Lower leg skin (tissue), 4 donors: ENCODE measurements at regions not wholly inside any gene's neighbourhood (a gene's known extent, or its start where the extent isn't known, plus 50 kb on each side); places are given as distances from the start of the nearest gene placed in this dataset.

Experiments used
- DNase-seq, 2 donors: peaks; one replicate each; pipeline ENCODE4 v3.0.0-alpha.2; 2019; ENCODE audit warnings: low spot score in 2 of 2
- H3K4me3 ChIP-seq: fragments of 200-600 bp; sonication (generic); 2 replicates; pipeline ENCODE4 v1.5.1; 2017; ENCODE audit warnings: mild to moderate bottlenecking, low read depth; ENCODE audit not compliant: poor library complexity, severe bottlenecking
- CTCF ChIP-seq, 3 donors: fragments of 450-650 bp; IDR thresholded peaks; one replicate each; pipeline ENCODE4 v1.5.1; 2016; ENCODE audit warnings: antibody characterized with exemption in 3 of 3, mild to moderate bottlenecking in 3 of 3, moderate library complexity in 2 of 3
- POLR2A ChIP-seq, 2 donors: fragments of 450-650 bp; IDR thresholded peaks; one replicate each; pipeline ENCODE4 v1.6.1; 2016 to 2017; ENCODE audit warnings: antibody characterized with exemption in 2 of 2, mild to moderate bottlenecking in 1 of 2, moderate library complexity in 1 of 2
- WGBS, 2 donors: methylation state at CpG; one replicate each; pipeline ENCODE4 v1.1.5; 2018; 5-methylcytosine and 5-hydroxymethylcytosine counted together
- intact Hi-C: fragments of 100-400 bp; cut with DNase I; formaldehyde crosslinking; loops from one replicate; pipeline ENCODE4 v1.15.0; 2023; ENCODE audit warnings: low total_unique reads

GRCh38 chr17:34482730-34483129 lies 96.7 kb upstream of the TMEM132E start:
- no peak for TF ChIP-seq CTCF (IDR thresholded peaks at IDR 0.05)
- no peak for TF ChIP-seq POLR2A (IDR thresholded peaks at IDR 0.05)
- no peak for DNase-seq

GRCh38 chr17:34481779-34482178 lies 97.6 kb upstream of the TMEM132E start:
- TF ChIP-seq POLR2A (IDR thresholded peaks at IDR 0.05) (no peak), CTCF (IDR thresholded peaks at IDR 0.05) (no peak)
- no peak overlapping the region for H3K4me3 ChIP-seq
- 40 to 50% methylated on average over 1 of the region's 1 CpG for WGBS, 2 donors
- no peak for DNase-seq
- intact Hi-C loops = no loop called here

More at GRCh38 chr17:34482730-34483129, 96.7 kb upstream of the TMEM132E start:
- no peak overlapping the region for H3K4me3 ChIP-seq
- 70 to 79% methylated on average over 7 of the region's 7 CpGs for WGBS, 2 donors
- intact Hi-C loops = no loop called here

GRCh38 chr17:34479371-34479770 lies 100.0 kb upstream of the TMEM132E start:
- no peak overlapping the region for H3K4me3 ChIP-seq
- TF ChIP-seq CTCF (IDR thresholded peaks at IDR 0.05) (no peak), POLR2A (IDR thresholded peaks at IDR 0.05) (no peak)
- no peak for DNase-seq
- 44 to 73% methylated on average over 3 to 5 of the region's 6 CpGs for WGBS, 2 donors
- intact Hi-C loops = no loop called here

GRCh38 chr17:34478244-34478643 lies 101.1 kb upstream of the TMEM132E start:
- H3K4me3 ChIP-seq = no peak overlapping the region
- 77 to 80% methylated on average over 3 of the region's 3 CpGs for WGBS, 2 donors
- TF ChIP-seq POLR2A (IDR thresholded peaks at IDR 0.05) (no peak), CTCF (IDR thresholded peaks at IDR 0.05) (no peak)
- DNase-seq = no peak
- intact Hi-C loops = no loop called here

GRCh38 chr17:34475296-34475695 lies 104.1 kb upstream of the TMEM132E start:
- DNase-seq = no peak
- no peak overlapping the region for H3K4me3 ChIP-seq
- TF ChIP-seq CTCF (IDR thresholded peaks at IDR 0.05) (no peak), POLR2A (IDR thresholded peaks at IDR 0.05) (no peak)
- WGBS, 2 donors = 86% methylated on average over 4 of the region's 4 CpGs
- intact Hi-C loops = no loop called here

- no peak for TF ChIP-seq CTCF (IDR thresholded peaks at IDR 0.05)
- TF ChIP-seq POLR2A (IDR thresholded peaks at IDR 0.05) = no peak
- no peak for DNase-seq
- WGBS, 2 donors = 48 to 67% methylated on average over 2 of the region's 2 CpGs
- intact Hi-C loops = no loop called here
- H3K4me3 ChIP-seq = no peak overlapping the region
Observed at GRCh38 chr17:34474706-34475105, 104.7 kb upstream of the TMEM132E start.
